Activated T-cell treated with anti-CD3 and anti-CD28 coated beads for 4 hours (primary cell): ENCODE measurements at regions not wholly inside any gene's neighbourhood (a gene's known extent, or its start where the extent isn't known, plus 50 kb on each side); places are given as distances from the start of the nearest gene placed in this dataset.

ENCODE experiments used
- DNase-seq: peaks from one replicate; pipeline ENCODE4 v3.0.0-alpha.2; 2020

DNA sequence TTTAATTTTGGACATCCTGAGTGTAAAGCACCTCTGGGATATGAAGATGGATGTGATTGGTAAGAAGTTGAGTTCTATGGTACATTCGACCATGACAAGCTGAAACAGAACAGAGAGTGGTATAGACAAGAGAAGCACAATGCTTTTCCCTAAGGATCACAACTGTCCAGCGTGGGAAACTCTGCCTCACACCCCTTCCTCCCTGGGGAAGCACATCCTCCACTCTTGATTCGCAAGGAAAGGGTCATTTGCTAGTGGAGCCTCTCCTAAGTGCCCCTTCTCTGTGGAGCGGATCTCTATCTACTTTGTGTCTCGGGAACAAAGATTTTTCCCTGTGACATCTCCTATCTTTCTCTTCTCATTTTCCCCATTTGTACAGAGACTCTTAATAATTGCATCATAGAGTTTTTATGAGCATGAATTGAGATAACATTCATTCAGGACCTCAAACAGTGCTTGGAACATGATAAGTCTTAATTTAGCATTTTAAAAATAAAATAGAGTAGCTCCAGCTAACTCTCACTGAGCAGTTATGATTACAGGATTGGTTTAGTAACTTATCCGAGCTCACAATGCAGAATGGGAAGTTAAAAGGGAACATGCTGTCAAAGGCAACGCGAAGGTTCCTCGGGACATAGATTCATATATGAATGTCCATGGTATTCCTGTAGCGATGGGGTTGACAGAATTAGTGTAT, 775.2 kb downstream of the C6orf118 start:
- DNase-seq, result no peak

DNA sequence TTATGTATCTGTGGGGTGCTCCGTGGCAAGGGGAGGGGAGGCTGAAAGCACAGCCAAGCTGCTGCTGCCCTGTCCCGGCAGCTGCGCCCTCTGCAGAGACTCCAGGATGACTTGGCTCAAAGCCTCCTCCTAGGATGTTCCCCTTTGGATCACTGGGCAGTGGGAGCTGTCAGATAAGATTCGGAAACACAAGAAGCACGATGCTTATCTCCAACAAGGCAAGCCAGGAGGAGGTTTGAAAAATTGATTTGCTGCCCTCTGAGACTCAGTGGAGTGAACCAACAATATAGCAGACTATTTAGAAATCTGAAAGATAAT, 776.4 kb downstream of the C6orf118 start:
- DNase-seq, result no peak

DNA sequence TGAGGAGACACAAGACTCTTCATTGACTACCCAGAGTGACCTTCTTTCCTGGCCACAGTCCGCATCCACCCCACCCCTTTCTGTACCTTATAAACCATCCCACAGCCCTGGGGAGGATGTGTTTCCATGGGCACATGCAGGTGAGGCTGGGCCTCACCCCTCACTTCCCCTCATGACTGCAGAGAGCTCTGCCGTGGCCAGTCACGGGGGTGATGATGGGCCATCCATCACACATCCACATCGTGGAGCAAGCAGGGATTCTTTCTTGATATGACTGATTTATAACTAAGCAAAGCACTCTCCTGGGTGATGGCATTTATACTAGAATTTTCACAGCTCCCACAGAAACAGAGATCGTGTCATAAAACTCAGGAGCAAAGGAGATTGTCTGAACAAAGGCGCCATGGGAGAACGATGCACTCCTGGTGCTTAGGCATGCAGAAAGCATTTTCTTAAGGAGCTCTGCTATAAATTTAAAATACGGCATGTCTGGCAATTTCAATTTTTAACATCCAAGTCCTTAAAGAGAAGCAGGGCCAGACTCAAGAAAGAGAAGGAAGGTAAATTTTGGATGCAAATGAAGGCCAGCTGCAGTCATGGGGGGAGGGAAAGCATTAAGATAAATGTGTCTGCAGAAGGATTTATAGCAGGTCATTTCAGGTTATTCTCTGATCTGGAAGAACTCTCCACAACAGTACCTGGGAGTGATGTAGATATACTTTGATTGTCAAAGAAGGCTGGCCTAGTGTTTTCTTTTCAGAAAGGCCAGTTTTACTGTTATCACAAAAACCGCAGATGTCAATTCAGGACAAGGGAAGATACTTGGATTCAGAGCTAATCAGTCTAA, 777.0 kb downstream of the C6orf118 start:
- DNase-seq, result no peak

- no peak for DNase-seq
Measured at GRCh38 chr6:164531736-164532135, 777.7 kb downstream of the C6orf118 start.

GRCh38 chr6:164528539-164528938, 780.9 kb downstream of the C6orf118 start:
- no peak for DNase-seq

DNA sequence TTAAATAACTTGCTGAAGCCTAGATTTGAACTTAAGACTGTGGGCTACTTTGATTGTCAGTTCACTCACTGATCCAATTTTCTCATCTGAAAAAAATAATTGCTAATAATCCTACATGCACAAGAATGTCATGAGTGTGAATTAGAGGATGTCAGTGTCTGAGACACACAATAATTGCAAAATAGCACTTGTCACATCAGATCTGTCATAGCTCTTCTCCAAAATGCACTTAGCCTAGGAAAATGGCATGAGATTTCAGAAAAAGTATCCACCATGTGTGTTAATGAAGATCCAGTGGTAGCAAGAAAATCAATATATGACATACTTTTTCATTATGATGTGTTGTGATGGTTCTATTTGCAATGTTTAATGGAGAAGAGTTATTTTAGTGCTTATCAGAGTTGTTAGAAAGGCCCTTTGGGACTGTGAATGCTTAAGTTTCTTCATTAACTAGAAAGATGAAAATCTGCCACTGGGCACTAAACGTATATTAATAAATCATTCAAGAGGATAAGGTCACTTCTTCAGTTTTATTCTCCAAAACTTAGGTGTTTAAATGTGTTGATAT, 786.2 kb downstream of the C6orf118 start:
- DNase-seq, result no peak

- no peak for DNase-seq
Measured at GRCh38 chr6:164520916-164521315, 788.5 kb downstream of the C6orf118 start.

- no peak for DNase-seq
Measured at GRCh38 chr6:164507206-164507940, 802.0 kb downstream of the C6orf118 start.

DNA sequence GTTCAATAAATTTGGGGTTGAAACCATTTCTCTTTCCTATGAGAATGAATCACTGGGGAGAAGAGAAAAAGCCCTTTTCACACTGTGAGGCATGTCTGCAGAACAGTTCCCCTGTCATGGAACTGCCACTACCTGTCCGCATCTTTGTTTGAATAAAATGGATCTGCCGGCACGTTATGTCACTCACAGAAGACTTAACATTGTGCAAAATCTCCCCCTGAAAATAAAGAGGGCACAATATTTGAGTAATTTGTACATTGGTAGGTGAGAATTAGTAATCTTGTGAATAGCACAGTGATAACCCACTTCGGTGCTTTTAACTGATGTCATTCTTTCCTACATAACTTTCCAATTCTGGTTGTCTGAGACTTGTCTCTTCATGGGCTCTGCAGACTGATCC, 804.0 kb downstream of the C6orf118 start:
- DNase-seq, result no peak

DNA sequence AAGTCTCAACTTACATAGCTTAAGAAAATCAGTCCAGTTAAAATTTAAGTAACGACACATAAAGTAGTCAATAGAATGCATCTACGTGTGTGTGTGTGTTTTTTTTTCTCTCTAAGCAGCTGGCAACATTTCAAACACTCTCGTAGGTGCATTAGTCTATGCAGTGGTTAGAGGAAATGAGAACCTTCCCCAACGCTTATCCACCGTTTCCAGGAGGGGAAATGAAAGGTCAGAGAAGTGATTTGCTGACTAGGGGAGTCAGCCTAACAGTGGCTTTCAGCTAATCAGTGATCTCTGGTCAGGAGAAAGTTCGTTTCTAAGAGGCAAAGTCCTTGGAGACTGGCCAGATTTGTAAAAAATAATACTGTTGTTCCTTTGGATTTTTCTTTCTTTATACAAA, 806.6 kb downstream of the C6orf118 start:
- DNase-seq, result no peak

DNA sequence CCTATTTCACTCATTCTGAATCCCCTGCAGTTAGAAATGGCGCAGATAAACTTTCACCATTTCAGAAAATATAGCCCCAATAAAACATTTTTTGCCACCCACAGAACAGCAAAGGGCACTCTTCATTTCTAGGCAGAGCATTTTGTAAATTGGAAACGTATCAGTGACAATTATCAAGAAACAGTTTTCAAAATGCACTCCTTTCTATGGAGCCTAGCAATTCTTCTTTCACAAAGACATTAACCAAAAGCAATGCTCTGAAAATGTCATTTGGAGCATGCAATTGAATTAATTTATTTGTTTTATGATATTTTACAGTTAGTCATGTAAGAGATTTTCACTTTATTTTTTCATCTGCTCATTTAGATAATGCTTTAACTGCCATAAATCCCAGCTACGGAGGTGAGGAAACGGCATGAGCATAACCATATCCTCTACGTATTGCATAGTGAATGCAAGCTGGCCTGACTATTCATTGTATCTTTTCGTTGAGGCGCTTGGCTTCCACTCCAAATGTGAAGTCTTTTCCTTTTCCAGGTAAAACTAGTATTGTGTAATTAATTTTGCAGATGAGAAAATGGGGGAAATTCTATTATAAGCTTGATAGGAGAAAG, 813.4 kb downstream of the C6orf118 start:
- no peak for DNase-seq

GRCh38 chr6:164478426-164478825, 831.0 kb downstream of the C6orf118 start:
- DNase-seq, result no peak

- DNase-seq, result no peak
Measured at GRCh38 chr6:164477790-164478189, 831.6 kb downstream of the C6orf118 start.

DNA sequence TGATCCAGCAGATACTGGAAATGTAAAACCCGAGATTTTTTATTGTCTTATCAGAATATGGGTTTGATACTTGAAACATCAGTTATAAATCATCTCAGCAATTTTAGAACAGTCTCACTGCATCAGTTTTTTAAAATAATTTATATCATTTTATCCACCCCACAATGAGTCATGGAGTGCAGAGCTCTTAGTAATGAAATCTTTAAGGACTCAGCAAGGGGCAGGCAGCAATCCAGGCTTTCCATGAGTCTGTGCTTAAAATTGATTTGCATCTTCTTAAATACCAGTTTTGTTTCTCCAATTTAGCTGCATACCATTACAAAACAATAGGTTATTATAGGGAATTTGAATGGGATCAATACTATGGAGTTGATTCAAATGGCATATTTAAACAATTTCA, 832.3 kb downstream of the C6orf118 start:
- no peak for DNase-seq

DNA sequence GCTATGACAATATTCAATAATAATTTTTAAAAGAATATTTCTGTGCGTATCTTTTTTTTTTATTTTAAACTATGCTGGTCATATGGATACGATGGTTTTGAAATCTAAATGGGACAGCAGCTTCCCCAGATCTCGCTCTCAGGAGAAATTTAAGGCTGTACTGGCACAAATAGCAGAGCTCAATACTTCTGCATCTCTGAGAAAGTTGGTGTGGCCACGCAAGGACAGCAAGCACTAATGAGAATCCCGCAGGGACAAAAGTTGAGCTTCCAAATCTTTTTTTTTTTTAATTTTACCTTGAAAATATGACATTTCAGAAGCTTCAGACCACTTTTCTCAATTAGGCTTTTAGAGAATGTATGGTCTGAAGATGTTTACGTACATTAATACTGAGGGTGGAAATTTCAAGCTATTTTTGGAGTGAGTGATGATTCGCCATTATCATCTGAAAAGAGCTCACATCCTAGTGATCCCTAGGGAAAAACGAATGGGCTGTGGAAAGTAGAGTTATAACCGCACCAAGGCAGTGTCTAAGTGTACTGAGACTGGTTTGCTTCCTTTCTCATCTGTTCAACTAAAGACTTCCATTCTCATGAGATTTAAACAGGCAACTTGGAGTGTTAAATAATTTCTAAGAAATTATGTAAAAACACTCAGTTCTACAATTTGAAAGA, 840.0 kb downstream of the C6orf118 start:
- DNase-seq, result no peak

DNA sequence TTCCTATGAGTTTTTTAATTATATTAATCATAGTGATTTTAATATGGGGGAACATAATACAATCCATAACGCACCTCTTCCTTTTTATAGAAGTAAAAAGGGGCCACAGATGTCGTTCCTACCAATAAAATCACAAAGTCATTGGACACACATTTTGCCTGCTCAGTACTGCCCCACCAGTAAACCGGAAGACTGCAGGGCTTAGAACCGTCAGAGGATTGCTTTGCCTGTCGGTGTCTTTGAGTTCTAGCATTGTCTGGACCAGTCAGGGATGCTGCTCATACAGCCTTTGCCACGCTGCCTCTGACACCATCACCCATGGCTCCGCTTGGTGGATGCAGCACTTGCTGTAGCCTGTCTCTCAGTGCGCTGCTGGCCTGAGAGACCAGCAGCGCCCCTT, 853.6 kb downstream of the C6orf118 start:
- no peak for DNase-seq

DNA sequence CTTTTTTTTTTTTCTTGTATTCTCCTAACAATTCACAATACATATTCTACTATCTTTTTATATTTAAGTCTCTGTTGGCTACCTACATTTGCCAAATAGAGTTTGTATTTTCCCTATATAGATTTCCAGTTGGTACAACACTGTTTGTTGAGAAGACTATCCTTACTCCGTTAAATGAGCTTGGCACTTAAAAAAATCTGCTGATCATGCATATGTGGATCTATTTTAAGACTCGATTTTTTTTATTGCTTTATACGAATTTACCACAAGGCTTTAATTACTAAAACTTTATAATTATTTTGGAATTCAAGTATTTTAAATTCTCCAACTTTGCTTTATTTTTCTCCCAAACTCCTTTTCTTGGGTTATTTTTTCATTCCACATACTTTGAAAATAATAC, 855.6 kb downstream of the C6orf118 start:
- DNase-seq, result no peak

- DNase-seq, result no peak
Measured at GRCh38 chr6:164442572-164442971, 866.8 kb downstream of the C6orf118 start.

GRCh38 chr6:164439331-164439730, 870.1 kb downstream of the C6orf118 start:
- DNase-seq, result no peak

DNA sequence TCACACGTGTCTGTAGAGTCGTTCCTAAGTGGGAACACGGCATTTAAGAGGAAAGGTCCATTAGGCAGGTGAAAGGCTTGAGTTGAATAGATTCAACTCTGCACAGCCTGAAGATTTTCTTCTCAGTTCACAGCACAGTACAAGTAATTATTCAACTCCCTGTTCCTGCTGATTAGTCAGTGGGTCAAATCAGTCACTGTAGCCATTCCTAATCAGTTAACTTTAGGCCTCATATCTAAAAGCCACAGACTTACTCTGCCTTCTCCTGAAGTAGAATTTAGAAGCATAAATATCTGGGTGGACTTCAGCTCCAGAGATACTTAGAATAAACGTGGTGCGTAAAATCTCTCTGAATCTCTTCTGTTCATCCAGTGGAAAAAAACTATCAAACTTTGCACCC, 872.4 kb downstream of the C6orf118 start:
- DNase-seq, result no peak

GRCh38 chr6:164427728-164428402, 881.5 kb downstream of the C6orf118 start:
- DNase-seq, result no peak

DNA sequence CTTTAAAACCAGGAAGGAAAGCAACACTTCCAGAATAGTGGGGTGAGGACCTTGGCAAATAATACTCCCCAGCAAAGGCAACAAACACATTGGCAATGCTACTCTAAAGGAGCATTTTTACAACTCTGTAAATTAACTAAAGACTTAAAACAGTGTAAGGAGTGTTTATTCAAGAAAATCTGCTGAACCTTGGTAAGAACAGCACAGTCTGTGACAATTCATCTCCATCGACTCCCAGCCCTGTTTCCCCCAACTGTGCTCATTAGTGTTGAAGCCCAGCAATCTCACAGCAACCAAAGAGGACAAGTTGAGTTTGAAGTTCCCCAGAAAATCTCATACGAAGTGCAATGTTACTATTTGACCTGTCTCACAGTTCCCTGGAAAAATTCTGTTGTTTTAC, 884.9 kb downstream of the C6orf118 start:
- DNase-seq, result no peak
